HG02885 (cell line): ENCODE measurements at regions not wholly inside any gene's neighbourhood (a gene's known extent, or its start where the extent isn't known, plus 50 kb on each side); places are given as distances from the start of the nearest gene placed in this dataset.
"Not testable (repeated sequence)": the region's sequence is repeated elsewhere in the genome, so short reads cannot be mapped to it uniquely, and the experiment has no call there.

Experiments used
- ATAC-seq: cut with Tn5 transposase; IDR thresholded peaks from one replicate; pipeline ENCODE4 v1.9.1; 2021; ENCODE audit warnings: mild to moderate bottlenecking; ENCODE audit not compliant: unreplicated experiment, poor library complexity

DNA sequence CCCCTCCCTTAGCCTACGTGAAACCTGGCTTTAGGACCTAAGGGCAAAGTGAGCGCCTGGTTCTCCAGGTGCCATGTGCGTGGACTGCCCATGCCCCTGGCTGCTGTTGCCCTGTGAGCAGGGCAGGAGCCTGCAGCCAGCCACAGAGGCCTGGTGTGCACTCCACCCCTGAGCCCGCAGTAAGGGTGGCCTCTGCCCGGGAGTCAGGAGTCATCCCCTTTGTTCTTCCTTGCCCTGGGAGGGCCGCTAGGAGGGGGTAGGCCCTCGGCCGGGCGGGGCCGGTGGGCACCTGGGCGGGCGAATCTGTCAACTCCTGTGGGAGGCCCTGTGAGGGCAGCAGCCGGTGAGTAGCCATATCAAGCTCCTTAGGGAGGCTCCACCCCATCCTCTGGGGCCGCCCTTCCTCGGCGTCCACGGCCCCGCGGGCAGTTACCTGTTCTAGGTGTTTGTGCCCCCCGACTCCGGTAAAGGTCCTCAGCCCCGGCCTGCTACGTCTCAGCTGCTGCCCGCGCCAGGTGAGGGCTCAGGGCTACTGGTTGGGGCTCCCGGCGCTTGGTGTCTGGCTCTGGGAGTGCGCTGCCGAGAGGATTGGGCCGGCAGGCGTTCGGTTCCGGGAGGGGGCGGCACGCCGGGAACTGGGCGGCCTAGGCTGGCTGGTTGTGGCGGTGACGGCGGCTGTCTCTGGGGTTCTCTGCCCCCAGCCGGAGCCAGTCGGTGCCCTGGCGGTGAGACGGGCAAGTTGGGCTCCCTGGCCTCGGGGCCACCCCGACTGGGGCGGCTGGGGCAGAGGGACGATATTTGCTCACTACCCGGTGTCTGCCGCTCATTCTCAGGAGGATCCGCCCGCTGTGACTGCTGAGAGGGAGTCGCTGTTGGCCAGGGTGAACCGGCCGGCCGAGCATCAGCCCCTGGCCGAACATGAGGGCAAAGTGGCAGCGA lies 1060.2 kb downstream of the TECRL start:
- no peak for ATAC-seq

DNA sequence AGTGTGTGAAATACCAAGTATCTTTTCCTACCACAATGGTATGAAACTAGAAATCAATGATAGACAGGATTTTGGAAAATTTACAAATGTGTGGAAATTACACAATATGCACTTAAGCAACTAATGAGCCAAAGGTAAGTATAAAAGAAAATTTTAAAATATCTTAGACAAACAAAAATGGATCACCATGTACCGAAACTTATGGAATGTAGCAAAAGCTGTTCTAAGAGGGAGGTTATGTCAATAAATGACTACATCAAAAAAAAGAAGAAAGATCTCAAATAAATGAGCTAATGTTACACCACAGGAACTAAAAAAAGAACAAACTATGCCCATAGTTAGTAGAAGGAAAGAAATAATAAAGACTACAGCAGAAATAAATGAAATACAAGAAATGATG lies 1084.1 kb downstream of the TECRL start:
- ATAC-seq: no peak

DNA sequence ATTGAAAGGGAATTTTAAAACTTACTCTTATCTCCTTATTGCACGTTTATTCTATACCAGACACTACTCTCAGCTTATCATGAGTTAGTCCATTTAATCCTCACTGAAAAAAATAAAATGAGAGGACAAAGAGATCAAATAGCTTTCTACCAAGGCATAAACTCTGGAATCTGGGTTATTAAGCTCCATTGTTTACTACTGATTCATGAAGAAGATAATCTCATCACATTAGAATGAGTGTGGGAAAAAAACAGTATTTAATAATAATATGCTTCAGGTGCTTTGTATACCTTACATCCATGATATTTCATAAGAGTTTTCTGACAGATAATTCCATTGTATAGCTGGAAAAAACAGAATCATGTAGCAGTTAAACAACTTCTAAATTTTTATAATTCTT lies 1092.6 kb downstream of the TECRL start:
- no peak for ATAC-seq

DNA sequence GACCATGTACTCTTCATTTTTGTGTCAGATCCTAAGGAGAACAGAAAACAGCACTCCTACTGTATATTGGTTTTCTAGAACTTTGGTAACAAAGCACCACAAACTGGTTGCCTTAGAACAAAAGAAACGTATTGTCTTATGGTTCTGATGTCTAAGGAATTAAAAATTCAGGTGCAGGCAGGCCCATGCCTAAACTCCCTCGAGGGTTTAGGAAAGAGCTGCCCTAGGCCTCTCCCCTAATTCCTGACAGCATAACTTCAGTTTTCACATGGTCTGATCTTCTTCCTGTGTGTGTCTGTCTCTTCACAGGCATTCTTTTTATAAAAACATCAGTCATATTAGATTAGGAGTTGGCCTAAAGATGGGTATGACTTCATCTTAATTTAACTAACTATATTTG lies 1093.6 kb downstream of the TECRL start:
- no peak for ATAC-seq

DNA sequence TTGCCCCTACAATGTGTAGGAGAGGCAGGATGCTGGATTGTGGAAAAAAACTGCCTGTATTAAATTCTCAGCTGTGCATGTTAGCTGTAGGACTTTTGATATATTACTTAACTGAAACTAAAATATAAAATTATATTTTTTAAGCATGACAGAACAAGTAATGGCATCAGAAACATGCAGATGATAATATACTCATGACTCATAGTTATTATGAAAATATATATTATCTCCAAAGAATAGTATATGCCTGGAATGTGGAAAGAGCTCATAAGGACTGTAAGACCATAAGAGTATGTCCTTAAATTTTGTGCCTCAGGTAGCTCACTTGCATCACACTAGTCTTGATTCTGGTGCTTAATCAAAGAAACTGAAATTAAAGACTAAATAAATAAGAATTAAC lies 1100.6 kb downstream of the TECRL start:
- ATAC-seq: no peak

DNA sequence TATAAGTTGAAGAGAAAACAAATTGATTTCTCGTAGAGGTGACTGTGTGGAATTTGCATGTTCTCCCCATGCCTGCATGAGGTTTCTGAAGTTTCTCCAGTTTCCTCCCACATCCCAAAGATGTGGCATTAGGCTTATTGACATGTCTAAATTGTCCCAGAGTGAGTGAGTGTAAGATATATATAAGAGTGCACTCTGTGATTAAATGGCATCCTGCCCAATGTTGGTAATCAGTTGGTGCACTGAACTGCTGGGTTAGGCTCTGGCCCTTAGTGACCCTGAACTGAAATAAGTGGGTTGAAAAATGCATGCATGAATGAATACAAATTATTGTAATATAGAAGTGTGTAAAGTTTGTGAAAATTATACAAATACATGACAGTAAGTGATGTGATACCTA lies 1106.5 kb downstream of the TECRL start:
- no peak for ATAC-seq

DNA sequence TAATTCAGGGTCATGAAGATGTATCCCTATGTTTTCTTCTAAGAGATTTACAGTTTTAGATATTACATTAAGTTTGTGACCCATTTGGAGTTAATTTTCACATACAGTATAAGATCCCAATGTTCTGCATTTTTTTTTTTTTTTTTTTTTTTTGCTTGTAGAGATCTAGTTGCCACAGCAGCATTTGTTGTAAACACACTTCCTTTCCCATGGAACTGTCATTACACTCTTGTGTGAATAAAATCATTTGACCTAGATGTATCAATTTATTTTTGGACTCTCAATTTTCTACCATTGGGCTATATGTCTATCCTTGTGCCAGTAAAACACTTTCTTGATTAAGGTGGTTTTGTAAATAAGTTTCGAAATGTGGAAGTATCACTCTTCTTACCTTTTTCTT lies 1107.2 kb downstream of the TECRL start:
- ATAC-seq: no peak

DNA sequence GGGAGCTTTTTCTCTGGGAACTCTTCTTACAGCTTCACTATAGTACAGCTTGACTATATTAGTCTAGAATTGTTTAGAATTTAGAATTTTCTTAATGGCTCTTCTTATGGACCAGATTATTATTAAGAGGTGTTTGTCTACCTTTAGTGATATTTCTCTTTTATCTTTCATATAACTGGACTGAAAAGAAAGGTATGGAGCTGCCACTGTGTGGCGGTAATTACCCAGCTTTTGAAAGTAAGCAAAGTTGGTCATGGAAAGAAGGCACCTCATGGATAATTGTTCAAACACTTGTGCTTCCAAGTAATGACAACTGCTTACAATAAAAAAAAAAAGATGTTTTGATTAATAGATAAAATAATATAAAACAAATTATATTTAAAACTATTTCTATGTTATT lies 1112.5 kb downstream of the TECRL start:
- ATAC-seq: no peak

DNA sequence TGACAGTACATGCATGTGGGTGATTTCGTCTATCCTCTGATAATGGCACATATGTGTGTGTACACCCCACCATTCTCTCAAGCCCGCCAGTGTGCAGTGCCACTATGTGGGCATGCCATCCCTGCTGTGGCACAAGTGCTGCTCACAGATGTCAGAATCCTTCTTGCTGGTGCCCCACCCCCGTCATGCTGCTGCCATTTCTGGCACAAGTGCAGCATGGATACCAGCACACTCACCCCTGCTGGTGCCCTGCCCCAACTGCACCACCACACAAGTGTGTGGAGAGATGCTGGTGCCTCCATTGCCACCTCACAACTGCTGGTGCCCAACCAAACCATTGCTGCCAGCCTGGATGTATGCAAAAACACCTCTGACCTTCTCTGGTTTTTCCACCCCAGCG lies 1133.8 kb downstream of the TECRL start:
- no peak for ATAC-seq

DNA sequence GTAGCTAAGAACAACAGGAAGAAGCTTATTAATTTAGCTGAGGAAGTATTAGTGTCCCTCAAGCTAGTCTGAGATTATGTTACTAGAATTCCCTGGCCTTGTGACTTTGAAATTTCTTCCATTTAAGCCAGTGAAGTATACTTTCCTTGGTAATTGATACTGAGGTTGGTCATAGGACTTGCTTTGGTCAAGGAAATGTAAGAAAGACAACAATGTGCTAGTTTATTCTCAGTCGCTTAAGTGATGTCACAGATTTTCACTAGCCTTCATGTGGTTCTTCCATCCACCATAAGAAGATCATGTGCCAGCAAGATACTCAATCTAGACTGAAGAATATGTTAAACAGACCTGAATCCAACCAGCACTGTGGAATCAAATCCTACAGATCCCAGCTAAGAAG lies 1140.1 kb downstream of the TECRL start:
- ATAC-seq: no peak

DNA sequence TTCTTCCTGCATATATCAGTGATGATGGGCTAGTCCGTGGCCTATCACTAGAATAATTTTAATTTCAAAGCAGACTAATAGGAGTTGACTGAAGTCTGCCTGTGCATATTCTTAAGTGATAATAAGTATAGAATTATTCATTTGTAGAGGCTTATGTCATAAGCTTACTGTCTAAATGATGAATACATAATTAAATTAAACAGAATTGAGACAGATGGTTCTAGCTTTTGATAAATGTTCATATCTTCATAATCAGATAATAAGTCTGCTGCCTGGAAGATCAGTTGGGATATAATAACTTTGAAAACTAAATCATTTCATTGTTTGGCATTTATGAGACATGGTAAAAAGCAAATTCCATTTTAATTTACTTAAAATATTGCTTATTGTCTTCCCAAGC lies 1175.6 kb downstream of the TECRL start:
- no peak for ATAC-seq

DNA sequence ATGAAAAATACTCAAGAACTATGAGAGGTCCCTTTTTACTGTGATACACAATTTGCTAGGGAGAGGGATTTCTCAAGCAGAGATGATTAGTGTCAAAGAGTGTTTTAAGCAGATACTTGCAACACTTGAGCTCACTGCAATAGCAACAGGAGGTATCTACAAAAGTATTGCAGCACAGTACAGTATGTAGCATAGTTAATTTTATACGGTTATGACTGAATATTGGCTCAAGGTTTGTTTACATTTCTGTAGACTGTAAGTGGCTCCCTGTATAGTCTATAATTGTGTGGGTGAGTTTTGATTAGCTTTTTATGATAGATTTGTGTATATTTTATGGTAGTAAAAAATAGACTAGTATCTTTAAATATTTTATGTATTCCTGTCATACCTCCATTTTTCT lies 1177.2 kb downstream of the TECRL start:
- no peak for ATAC-seq

DNA sequence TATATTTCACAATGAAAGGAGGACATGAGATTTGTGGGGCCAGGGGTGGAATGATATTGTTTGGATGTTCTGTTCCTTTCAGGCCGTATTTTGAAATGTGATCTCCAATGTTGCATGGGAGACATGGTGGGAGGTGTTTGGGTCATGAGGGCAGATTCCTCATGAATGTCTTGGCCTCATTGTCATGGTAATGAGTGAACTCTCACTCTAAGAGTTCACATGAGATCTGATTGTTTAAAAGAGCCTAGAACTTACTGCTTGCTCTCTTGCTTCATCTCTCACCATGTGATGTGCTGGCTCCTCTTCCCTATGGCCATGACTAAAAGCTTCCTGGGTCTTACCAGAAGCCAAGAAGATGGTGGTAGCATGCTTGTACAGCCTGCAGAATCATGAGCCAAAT lies 1183.0 kb downstream of the TECRL start:
- no peak for ATAC-seq

DNA sequence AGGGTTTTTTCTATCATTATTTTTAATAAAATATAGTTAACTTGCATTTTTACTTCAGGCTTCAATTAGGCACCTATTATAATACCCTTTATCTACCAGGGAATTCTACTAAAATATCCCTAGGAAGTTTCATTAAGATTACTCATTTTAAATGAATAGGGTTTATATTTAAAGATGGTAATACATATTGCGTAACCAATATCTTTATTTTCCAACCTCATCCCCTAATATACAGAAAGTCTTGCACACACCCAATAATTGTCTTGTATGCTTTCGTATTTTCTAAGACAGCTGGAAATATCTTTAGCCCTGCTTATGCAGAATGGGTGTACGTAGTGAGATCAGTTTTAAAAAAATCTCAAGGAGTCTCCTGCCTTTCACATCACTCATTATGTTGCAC lies 1186.8 kb downstream of the TECRL start:
- ATAC-seq: no peak

DNA sequence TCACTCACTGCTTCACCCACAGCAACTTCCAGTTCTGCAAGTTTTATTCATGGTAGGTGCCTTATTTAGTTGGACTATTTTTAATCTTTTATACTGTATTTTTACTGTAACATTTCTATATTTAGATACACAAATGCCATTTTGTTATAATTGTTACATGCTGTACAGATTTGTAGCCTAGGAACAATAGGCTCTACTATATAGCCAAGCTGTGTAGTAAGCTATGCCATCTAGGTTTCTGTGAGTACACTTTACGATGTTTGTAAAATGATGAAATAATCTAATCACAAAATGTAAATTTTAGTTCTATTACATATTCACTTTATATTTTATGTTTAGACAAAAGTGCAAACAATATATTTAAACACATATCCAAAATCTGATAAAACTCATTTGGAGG lies 1187.8 kb downstream of the TECRL start:
- no peak for ATAC-seq

DNA sequence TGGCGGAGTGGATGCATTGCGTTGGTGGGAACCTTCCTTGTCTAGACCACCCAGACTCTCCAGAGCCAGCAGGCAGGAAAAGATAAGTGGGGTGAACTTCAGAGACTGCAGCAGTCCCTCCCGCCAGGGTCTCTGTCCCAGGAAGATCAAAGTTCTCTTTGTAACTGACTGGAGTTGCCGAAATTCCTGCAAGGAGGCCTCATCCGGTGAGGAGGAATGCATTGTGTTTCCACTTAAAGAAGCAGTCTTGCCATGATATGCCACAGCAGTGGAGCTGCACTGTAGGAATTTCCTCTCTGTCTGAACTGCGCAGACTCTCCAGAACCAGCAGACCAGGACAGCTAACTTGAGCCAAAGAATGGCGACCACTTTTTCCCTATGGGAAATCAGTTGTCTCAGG lies 1190.4 kb downstream of the TECRL start:
- no peak for ATAC-seq

DNA sequence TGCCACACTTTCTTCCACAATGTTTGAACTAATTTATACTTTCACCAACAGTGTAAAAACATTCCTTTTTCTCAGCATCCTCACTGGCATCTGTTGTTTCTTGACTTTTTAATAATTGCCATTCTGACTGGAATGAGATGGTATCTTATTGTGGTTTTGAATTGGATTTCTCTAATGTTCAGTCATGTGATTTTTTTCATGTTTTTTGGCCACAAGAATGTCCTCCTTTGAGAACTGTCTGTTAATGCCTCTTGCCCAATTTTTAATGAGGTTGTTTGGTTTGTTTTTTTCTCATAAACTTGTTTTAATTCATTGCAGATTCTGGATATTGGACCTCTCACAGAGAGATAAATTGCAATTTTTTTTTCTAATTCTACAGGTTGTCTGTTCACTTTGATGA lies 1195.2 kb downstream of the TECRL start:
- ATAC-seq: no peak

DNA sequence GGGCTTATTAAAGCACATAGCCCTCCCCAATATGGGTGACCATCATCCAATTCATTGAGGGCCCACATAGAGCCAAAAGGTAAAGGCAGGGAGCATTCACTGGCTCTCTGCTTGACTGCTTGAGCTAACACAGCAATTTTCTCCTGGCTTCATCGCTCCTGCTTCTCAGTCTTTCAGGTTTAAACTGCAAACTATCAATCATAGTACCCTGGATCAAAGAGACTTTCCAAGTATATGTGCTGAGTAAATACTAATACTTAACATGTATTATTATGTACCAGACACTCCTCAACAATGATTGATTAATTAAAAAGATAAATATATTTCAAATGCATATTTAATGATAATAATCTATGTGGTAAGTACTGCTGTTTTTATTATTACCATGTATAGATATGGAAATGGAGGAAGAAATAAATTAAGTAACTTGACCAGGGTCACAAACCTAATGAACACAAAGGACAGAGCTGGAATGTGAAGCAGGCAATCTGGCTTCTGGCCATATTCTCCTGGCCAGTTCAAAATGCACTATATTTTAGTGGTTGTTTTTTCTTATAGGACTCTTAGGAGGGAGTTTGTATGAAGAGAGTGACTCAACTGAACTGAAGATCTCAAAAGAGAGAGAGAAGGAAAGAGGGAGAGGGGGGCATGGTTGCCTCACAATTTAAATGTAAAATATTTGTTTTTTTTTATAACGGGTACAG lies 1197.3 kb downstream of the TECRL start:
- no peak for ATAC-seq

DNA sequence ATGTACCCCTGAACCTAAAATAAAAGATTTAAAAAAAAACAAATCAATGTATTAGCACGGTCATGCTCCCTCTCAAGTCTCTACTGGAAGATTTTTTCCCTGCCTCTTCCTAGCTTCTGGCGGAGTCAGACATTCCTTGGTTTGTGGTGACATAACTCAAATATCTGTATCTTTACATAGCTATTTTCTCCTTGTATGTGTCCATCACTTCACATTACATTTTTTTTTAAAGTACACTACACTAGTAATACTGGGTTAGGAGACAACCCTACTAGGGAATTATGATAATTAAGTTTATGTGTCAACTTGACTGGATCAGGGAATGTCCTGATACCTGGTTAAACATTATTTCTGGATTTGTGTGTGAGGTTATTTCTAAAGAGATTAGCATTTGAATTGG lies 1197.9 kb downstream of the TECRL start:
- ATAC-seq: no peak

DNA sequence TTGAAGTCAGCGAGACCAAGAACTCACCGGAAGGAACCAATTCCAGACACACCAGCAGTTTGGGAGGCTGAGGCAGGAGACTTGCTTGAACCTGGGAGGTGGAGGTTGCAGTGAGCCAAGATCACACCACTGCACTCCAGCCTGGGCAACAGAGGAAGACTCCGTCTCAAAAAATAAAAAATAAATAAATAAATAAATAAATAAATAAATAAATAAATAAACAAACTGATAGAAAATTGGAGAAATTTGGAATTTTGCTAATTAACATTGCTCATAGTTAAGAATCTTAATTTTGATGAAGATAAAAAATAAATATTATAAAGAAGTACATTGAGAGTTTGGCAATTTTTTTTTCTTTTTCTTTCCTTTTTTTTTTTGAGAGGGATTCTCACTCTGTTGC lies 1216.2 kb downstream of the TECRL start:
- ATAC-seq: not testable (repeated sequence)

DNA sequence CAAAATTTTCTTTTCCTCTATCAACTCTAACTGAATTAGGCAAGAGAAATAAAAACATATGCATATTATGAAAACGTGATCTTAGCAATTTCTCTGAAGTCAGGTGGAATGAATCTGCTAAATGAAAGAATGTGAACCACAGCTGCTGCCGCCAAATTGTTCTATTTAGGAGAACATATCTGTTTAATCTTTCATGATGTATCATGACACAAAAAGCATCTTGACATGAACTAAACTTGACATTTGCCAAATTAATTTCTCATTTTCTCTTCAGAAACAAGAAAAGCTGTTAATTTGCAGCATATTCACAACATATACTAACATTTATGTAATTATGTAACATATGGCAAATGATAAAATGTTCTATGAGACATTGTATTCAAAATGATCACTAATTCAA lies 1237.9 kb downstream of the TECRL start:
- no peak for ATAC-seq

DNA sequence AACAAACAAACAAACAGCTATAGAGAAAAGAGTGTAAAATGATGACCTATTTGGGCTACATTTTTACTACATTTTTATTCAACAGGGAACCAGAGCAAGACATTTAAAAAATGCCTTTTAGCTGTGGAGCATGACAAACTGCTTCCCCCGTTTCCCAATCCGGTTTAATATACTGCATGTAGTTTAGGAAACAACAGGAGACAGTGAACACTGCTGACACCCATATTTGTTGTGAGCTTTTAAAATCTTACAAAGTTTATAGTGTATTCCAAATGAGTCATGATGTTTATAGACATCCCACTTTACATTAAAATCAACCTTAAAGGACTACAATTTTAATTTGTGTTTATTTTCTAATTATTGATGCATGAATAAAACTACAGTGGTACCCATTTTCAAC lies 1238.3 kb downstream of the TECRL start:
- no peak for ATAC-seq
